T-helper 2 cell treated with Interferon-gamma antibody and Interleukin-4, amounts not matched to agents 100 ng/mL and 5 ng/mL, for 36 hours (primary cell): ENCODE measurements at regions not wholly inside any gene's neighbourhood (a gene's known extent, or its start where the extent isn't known, plus 50 kb on each side); places are given as distances from the start of the nearest gene placed in this dataset.
"Not testable (repeated sequence)": the region's sequence is repeated elsewhere in the genome, so short reads cannot be mapped to it uniquely, and the experiment has no call there.

ENCODE experiments used
- intact Hi-C: fragments of 100-400 bp; cut with micrococcal nuclease; formaldehyde crosslinking; loops from one replicate; pipeline ENCODE4 v1.15.1; 2023

- intact Hi-C loops, result no loop called here
Measured at GRCh38 chr7:113314594-113314993, 196.2 kb upstream of the SMIM30 start.

GRCh38 chr7:113308399-113308798 is 190.0 kb upstream of the SMIM30 start:
- intact Hi-C loops, result no loop called here

GRCh38 chr7:113307147-113307546 is 188.8 kb upstream of the SMIM30 start:
- intact Hi-C loops, result no loop called here

GRCh38 chr7:113306302-113306701 is 187.9 kb upstream of the SMIM30 start:
- intact Hi-C loops, result no loop called here

- intact Hi-C loops, result no loop called here
Measured at GRCh38 chr7:113304104-113304503, 185.8 kb upstream of the SMIM30 start.

GRCh38 chr7:113303388-113303787 is 185.0 kb upstream of the SMIM30 start:
- intact Hi-C loops, result not testable (repeated sequence)

GRCh38 chr7:113301983-113302382 is 183.6 kb upstream of the SMIM30 start:
- intact Hi-C loops, result no loop called here

GRCh38 chr7:113301141-113301540 is 182.8 kb upstream of the SMIM30 start:
- intact Hi-C loops, result no loop called here

- intact Hi-C loops, result no loop called here
Measured at GRCh38 chr7:113299748-113300147, 181.4 kb upstream of the SMIM30 start.

- intact Hi-C loops, result no loop called here
Measured at GRCh38 chr7:113298501-113298900, 180.1 kb upstream of the SMIM30 start.

- intact Hi-C loops, result no loop called here
Measured at GRCh38 chr7:113294750-113295149, 176.4 kb upstream of the SMIM30 start.

- intact Hi-C loops, result no loop called here
Measured at GRCh38 chr7:113292105-113292504, 173.8 kb upstream of the SMIM30 start.

GRCh38 chr7:113291058-113291457 is 172.7 kb upstream of the SMIM30 start:
- intact Hi-C loops, result no loop called here

- intact Hi-C loops, result no loop called here
Measured at GRCh38 chr7:113289140-113289740, 170.9 kb upstream of the SMIM30 start.

- intact Hi-C loops, result no loop called here
Measured at GRCh38 chr7:113285411-113285810, 167.1 kb upstream of the SMIM30 start.

GRCh38 chr7:113283861-113284260 is 165.5 kb upstream of the SMIM30 start:
- intact Hi-C loops, result no loop called here

- intact Hi-C loops, result no loop called here
Measured at GRCh38 chr7:113282875-113283274, 164.5 kb upstream of the SMIM30 start.

GRCh38 chr7:113281223-113281622 is 162.9 kb upstream of the SMIM30 start:
- intact Hi-C loops, result no loop called here

- intact Hi-C loops, result no loop called here
Measured at GRCh38 chr7:113279256-113279655, 160.9 kb upstream of the SMIM30 start.

GRCh38 chr7:113270790-113271189 is 152.4 kb upstream of the SMIM30 start:
- intact Hi-C loops, result no loop called here

GRCh38 chr7:113269592-113269991 is 151.2 kb upstream of the SMIM30 start:
- intact Hi-C loops, result not testable (repeated sequence)

- intact Hi-C loops, result no loop called here
Measured at GRCh38 chr7:113268757-113269156, 150.4 kb upstream of the SMIM30 start.

GRCh38 chr7:113267885-113268284 is 149.5 kb upstream of the SMIM30 start:
- intact Hi-C loops, result no loop called here

- intact Hi-C loops, result no loop called here
Measured at GRCh38 chr7:113267271-113267670, 148.9 kb upstream of the SMIM30 start.
